ENCODE measurements at regions not wholly inside any gene's neighbourhood (a gene's known extent, or its start where the extent isn't known, plus 50 kb on each side); places are given as distances from the start of the nearest gene placed in this dataset.
A peak's percentile ranks its signal among the peaks of the same experiment; 100 is the strongest.

- Histone ChIP-seq H3K79me2 (ENCODE audit: low read length) (no peaks in the 10 kb centered on the region), H3K9me3 (ENCODE audit: low read length) (no peaks in the 10 kb centered on the region), H3F3A (ENCODE audit: low read length, unreplicated experiment) (no peaks in the 10 kb centered on the region), H3K9ac (ENCODE audit: low read length) (no peak overlapping the region), H3K9me2 (replicated peaks; ENCODE audit: low read length) (0 out of 2 replicates have a peak, but pooled peaks cover 4% of the 10 kb centered on the region), H3K4me2 (ENCODE audit: low read length) (no peak overlapping the region), H3K4me3 (ENCODE audit: low read length) (no peak overlapping the region), H2AFZ (ENCODE audit: low read length) (no peak overlapping the region), H3K27me3 (ENCODE audit: low read length) (no peaks in the 10 kb centered on the region), H3K27ac (ENCODE audit: low read length) (no peak overlapping the region), H3K4me1 (ENCODE audit: insufficient read depth, low read length) (peaks cover 20% of the 10 kb centered on the region), H3K36me3 (ENCODE audit: low read depth, low read length) (no peaks in the 10 kb centered on the region), H4K20me1 (ENCODE audit: low read length) (no peaks in the 10 kb centered on the region)
- CTCF ChIA-PET = no interaction called here
- no peak for ATAC-seq
- BruUV-seq (replicated peaks) = no TSS peak
- TF ChIP-seq EZH2 (IDR thresholded peaks at IDR 0.05; ENCODE audit: low read length, unreplicated experiment) = no peak
- TF ChIP-seq, protein P1, sequence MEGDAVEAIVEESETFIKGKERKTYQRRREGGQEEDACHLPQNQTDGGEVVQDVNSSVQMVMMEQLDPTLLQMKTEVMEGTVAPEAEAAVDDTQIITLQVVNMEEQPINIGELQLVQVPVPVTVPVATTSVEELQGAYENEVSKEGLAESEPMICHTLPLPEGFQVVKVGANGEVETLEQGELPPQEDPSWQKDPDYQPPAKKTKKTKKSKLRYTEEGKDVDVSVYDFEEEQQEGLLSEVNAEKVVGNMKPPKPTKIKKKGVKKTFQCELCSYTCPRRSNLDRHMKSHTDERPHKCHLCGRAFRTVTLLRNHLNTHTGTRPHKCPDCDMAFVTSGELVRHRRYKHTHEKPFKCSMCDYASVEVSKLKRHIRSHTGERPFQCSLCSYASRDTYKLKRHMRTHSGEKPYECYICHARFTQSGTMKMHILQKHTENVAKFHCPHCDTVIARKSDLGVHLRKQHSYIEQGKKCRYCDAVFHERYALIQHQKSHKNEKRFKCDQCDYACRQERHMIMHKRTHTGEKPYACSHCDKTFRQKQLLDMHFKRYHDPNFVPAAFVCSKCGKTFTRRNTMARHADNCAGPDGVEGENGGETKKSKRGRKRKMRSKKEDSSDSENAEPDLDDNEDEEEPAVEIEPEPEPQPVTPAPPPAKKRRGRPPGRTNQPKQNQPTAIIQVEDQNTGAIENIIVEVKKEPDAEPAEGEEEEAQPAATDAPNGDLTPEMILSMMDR (conservative IDR thresholded peaks at IDR 0.05; ENCODE audit: low read depth, low read length) = no peak
- DNase-seq = peak; percentile 15
- intact Hi-C loops (cut with micrococcal nuclease) = no loop called here
- POLR2A ChIA-PET (ENCODE audit: unreplicated experiment) = no interaction called here
These were observed 58.1 kb upstream of the HOPX start for GRCh38 chr4:56739066-56739777.

DNA sequence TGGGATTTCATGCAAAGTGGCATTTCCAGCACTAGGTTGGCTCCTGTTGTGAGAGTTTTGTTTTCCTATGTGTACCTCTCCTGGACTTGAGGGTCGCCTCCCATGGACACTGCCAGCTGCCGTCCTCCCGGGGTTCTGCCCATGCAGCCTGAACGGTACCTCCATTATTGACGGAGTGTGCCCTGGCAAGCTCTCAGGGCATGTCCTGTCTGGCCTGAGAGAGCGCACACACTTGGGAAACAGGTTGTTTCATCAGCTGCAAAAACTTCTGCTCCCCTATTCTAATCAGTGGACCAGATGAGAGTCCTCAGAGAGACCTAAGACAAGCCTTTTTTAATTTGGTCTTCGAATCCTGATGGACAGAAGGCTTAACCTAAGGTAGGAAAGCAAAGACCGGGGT is 56.6 kb upstream of the HOPX start:
- H3K9ac ChIP-seq (ENCODE audit: low read length) = no peak overlapping the region
- ChIA-PET CTCF (no interaction called here), POLR2A (ENCODE audit: unreplicated experiment) (no interaction called here)
- BruUV-seq (replicated peaks) = no TSS peak
- 0 out of 2 replicates have a peak, but pooled peaks cover 4% of the 10 kb centered on the region for H3K9me2 ChIP-seq (replicated peaks; ENCODE audit: low read length)
- no peak for ATAC-seq
- H3K79me2 ChIP-seq (ENCODE audit: low read length) = no peaks in the 10 kb centered on the region
- no peak overlapping the region for H2AFZ ChIP-seq (ENCODE audit: low read length)
- peaks cover 6% of the 10 kb centered on the region; the same call in 1 of the 2 replicates for H3K4me1 ChIP-seq (ENCODE audit: insufficient read depth, low read length)
- no peak overlapping the region for H3K27ac ChIP-seq (ENCODE audit: low read length)
- no peak for DNase-seq
- no peak overlapping the region for H3K4me3 ChIP-seq (ENCODE audit: low read length)
- no peaks in the 10 kb centered on the region for H3K36me3 ChIP-seq (ENCODE audit: low read depth, low read length)
- intact Hi-C loops (cut with micrococcal nuclease) = no loop called here
- no peaks in the 10 kb centered on the region for H3K27me3 ChIP-seq (ENCODE audit: low read length)
- TF ChIP-seq EZH2 (IDR thresholded peaks at IDR 0.05; ENCODE audit: low read length, unreplicated experiment) (no peak), EZH2phosphoT487 (IDR thresholded peaks at IDR 0.05; ENCODE audit: borderline replicate concordance, low read length) (no peak)
- TF ChIP-seq, protein P1 (conservative IDR thresholded peaks at IDR 0.05; ENCODE audit: low read depth, low read length) = no peak
- H3F3A ChIP-seq (ENCODE audit: low read length, unreplicated experiment) = no peaks in the 10 kb centered on the region
- H4K20me1 ChIP-seq (ENCODE audit: low read length) = no peaks in the 10 kb centered on the region
- H3K9me3 ChIP-seq (ENCODE audit: low read length) = no peaks in the 10 kb centered on the region
- no peak overlapping the region for H3K4me2 ChIP-seq (ENCODE audit: low read length)

GRCh38 chr4:56733352-56733751 is 52.3 kb upstream of the HOPX start:
- ATAC-seq (no peak), DNase-seq (peak; percentile 24)
- H2AFZ ChIP-seq (ENCODE audit: low read length) = no peak overlapping the region
- TF ChIP-seq EZH2phosphoT487 (IDR thresholded peaks at IDR 0.05; ENCODE audit: borderline replicate concordance, low read length) (no peak), EZH2 (IDR thresholded peaks at IDR 0.05; ENCODE audit: low read length, unreplicated experiment) (no peak)
- TF ChIP-seq, protein P1 (conservative IDR thresholded peaks at IDR 0.05; ENCODE audit: low read depth, low read length) = no peak
- ChIA-PET POLR2A (ENCODE audit: unreplicated experiment) (no interaction called here), CTCF (no interaction called here)
- H4K20me1 ChIP-seq (ENCODE audit: low read length) = no peaks in the 10 kb centered on the region
- H3K79me2 ChIP-seq (ENCODE audit: low read length) = no peaks in the 10 kb centered on the region
- no peaks in the 10 kb centered on the region for H3K27me3 ChIP-seq (ENCODE audit: low read length)
- no peaks in the 10 kb centered on the region for H3K36me3 ChIP-seq (ENCODE audit: low read depth, low read length)
- H3K27ac ChIP-seq (ENCODE audit: low read length) = no peak overlapping the region
- H3K4me3 ChIP-seq (ENCODE audit: low read length) = no peak overlapping the region
- BruUV-seq (replicated peaks) = no TSS peak
- H3K9ac ChIP-seq (ENCODE audit: low read length) = no peak overlapping the region
- H3K4me1 ChIP-seq (ENCODE audit: insufficient read depth, low read length) = 0 out of 2 replicates have a peak, but pooled peaks cover 4% of the 10 kb centered on the region
- no peaks in the 10 kb centered on the region for H3F3A ChIP-seq (ENCODE audit: low read length, unreplicated experiment)
- H3K9me3 ChIP-seq (ENCODE audit: low read length) = no peaks in the 10 kb centered on the region
- intact Hi-C loops (cut with micrococcal nuclease) = no loop called here
- H3K9me2 ChIP-seq (replicated peaks; ENCODE audit: low read length) = 0 out of 2 replicates have a peak, but pooled peaks cover 4% of the 10 kb centered on the region
- no peak overlapping the region for H3K4me2 ChIP-seq (ENCODE audit: low read length)

All from PC-3 (cell line).